ENCODE measurements at regions not wholly inside any gene's neighbourhood (a gene's known extent, or its start where the extent isn't known, plus 50 kb on each side); places are given as distances from the start of the nearest gene placed in this dataset.

GRCh38 chr2:12827721-12828120 lies 111.0 kb downstream of the TRIB2 start:
- Mint-ChIP-seq H3K4me1 (ENCODE audit: unreplicated experiment) (no peaks in the 10 kb centered on the region), H3K27me3 (ENCODE audit: unreplicated experiment) (no peaks in the 10 kb centered on the region), H3K36me3 (ENCODE audit: low read depth, unreplicated experiment) (no peaks in the 10 kb centered on the region), H3K27ac (ENCODE audit: unreplicated experiment) (no peak overlapping the region), H3K4me3 (ENCODE audit: unreplicated experiment) (no peak overlapping the region), H3K9me3 (ENCODE audit: unreplicated experiment) (no peaks in the 10 kb centered on the region)
- no peak for TF ChIP-seq CTCF (IDR thresholded peaks at IDR 0.05; ENCODE audit: unreplicated experiment)
- no peak for DNase-seq (ENCODE audit: low spot score)

GRCh38 chr2:12828980-12829379 lies 112.2 kb downstream of the TRIB2 start:
- H3K4me3 Mint-ChIP-seq (ENCODE audit: unreplicated experiment), result no peak overlapping the region
- no peaks in the 10 kb centered on the region for H3K4me1 Mint-ChIP-seq (ENCODE audit: unreplicated experiment)
- H3K36me3 Mint-ChIP-seq (ENCODE audit: low read depth, unreplicated experiment), result no peaks in the 10 kb centered on the region
- no peaks in the 10 kb centered on the region for H3K9me3 Mint-ChIP-seq (ENCODE audit: unreplicated experiment)
- DNase-seq (ENCODE audit: low spot score), result no peak
- H3K27ac Mint-ChIP-seq (ENCODE audit: unreplicated experiment), result no peak overlapping the region
- H3K27me3 Mint-ChIP-seq (ENCODE audit: unreplicated experiment), result no peaks in the 10 kb centered on the region
- TF ChIP-seq CTCF (IDR thresholded peaks at IDR 0.05; ENCODE audit: unreplicated experiment), result no peak

GRCh38 chr2:12831016-12831415 lies 114.3 kb downstream of the TRIB2 start:
- Mint-ChIP-seq H3K27ac (ENCODE audit: unreplicated experiment) (no peak overlapping the region), H3K4me1 (ENCODE audit: unreplicated experiment) (no peaks in the 10 kb centered on the region), H3K9me3 (ENCODE audit: unreplicated experiment) (no peaks in the 10 kb centered on the region)

GRCh38 chr2:12834239-12834638 lies 117.5 kb downstream of the TRIB2 start:
- Mint-ChIP-seq H3K36me3 (ENCODE audit: low read depth, unreplicated experiment) (no peaks in the 10 kb centered on the region), H3K27ac (ENCODE audit: unreplicated experiment) (no peak overlapping the region), H3K9me3 (ENCODE audit: unreplicated experiment) (no peaks in the 10 kb centered on the region), H3K4me3 (ENCODE audit: unreplicated experiment) (no peak overlapping the region), H3K4me1 (ENCODE audit: unreplicated experiment) (no peaks in the 10 kb centered on the region), H3K27me3 (ENCODE audit: unreplicated experiment) (no peaks in the 10 kb centered on the region)
- no peak for TF ChIP-seq CTCF (IDR thresholded peaks at IDR 0.05; ENCODE audit: unreplicated experiment)
- no peak for DNase-seq (ENCODE audit: low spot score)

More at GRCh38 chr2:12831016-12831415, 114.3 kb downstream of the TRIB2 start:
- Mint-ChIP-seq H3K27me3 (ENCODE audit: unreplicated experiment) (no peaks in the 10 kb centered on the region), H3K36me3 (ENCODE audit: low read depth, unreplicated experiment) (no peaks in the 10 kb centered on the region), H3K4me3 (ENCODE audit: unreplicated experiment) (no peak overlapping the region)
- DNase-seq (ENCODE audit: low spot score), result no peak
- TF ChIP-seq CTCF (IDR thresholded peaks at IDR 0.05; ENCODE audit: unreplicated experiment), result no peak

GRCh38 chr2:12835733-12836132 lies 119.0 kb downstream of the TRIB2 start:
- Mint-ChIP-seq H3K36me3 (ENCODE audit: low read depth, unreplicated experiment) (no peaks in the 10 kb centered on the region), H3K4me1 (ENCODE audit: unreplicated experiment) (no peaks in the 10 kb centered on the region), H3K27ac (ENCODE audit: unreplicated experiment) (no peak overlapping the region), H3K27me3 (ENCODE audit: unreplicated experiment) (no peaks in the 10 kb centered on the region), H3K9me3 (ENCODE audit: unreplicated experiment) (no peaks in the 10 kb centered on the region), H3K4me3 (ENCODE audit: unreplicated experiment) (no peak overlapping the region)
- TF ChIP-seq CTCF (IDR thresholded peaks at IDR 0.05; ENCODE audit: unreplicated experiment), result no peak
- DNase-seq (ENCODE audit: low spot score), result no peak
